Thyroid gland (tissue), 4 donors: ENCODE measurements at regions not wholly inside any gene's neighbourhood (a gene's known extent, or its start where the extent isn't known, plus 50 kb on each side); places are given as distances from the start of the nearest gene placed in this dataset.

Experiments
- CTCF ChIP-seq, 6 experiments: fragments of 200-600 bp in 3 of 6; fragments of 450-650 bp in 3 of 6; sonication (generic) in 3 of 6; IDR thresholded peaks; one replicate each; pipeline ENCODE4 v1.5.1; 2016 to 2019; ENCODE audit warnings: antibody characterized with exemption in 6 of 6, mild to moderate bottlenecking in 2 of 6, inconsistent platforms in 1 of 6, moderate library complexity in 1 of 6
- POLR2A ChIP-seq, 2 donors: fragments of 450-650 bp; IDR thresholded peaks; one replicate each; pipeline ENCODE4 v1.6.1; 2017; ENCODE audit warnings: antibody characterized with exemption in 2 of 2, mild to moderate bottlenecking in 2 of 2, moderate library complexity in 1 of 2

GRCh38 chr13:47708386-47708785 lies 292.7 kb downstream of the SUCLA2 start:
- no peak for TF ChIP-seq CTCF (IDR thresholded peaks at IDR 0.05)
- no peak for TF ChIP-seq POLR2A (IDR thresholded peaks at IDR 0.05)
